ENCODE measurements at regions not wholly inside any gene's neighbourhood (a gene's known extent, or its start where the extent isn't known, plus 50 kb on each side); places are given as distances from the start of the nearest gene placed in this dataset.

GRCh38 chr2:215503381-215503780 lies 67.5 kb upstream of the FN1 start:
- H3F3A ChIP-seq (ENCODE audit: low read depth), result no peaks in the 10 kb centered on the region
- no peak for TF ChIP-seq EZH2phosphoT487 (IDR thresholded peaks at IDR 0.05; ENCODE audit: borderline replicate concordance)
- TF ChIP-seq, protein P1, sequence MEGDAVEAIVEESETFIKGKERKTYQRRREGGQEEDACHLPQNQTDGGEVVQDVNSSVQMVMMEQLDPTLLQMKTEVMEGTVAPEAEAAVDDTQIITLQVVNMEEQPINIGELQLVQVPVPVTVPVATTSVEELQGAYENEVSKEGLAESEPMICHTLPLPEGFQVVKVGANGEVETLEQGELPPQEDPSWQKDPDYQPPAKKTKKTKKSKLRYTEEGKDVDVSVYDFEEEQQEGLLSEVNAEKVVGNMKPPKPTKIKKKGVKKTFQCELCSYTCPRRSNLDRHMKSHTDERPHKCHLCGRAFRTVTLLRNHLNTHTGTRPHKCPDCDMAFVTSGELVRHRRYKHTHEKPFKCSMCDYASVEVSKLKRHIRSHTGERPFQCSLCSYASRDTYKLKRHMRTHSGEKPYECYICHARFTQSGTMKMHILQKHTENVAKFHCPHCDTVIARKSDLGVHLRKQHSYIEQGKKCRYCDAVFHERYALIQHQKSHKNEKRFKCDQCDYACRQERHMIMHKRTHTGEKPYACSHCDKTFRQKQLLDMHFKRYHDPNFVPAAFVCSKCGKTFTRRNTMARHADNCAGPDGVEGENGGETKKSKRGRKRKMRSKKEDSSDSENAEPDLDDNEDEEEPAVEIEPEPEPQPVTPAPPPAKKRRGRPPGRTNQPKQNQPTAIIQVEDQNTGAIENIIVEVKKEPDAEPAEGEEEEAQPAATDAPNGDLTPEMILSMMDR (conservative IDR thresholded peaks at IDR 0.05; ENCODE audit: low read length), result no peak
- no peaks in the 10 kb centered on the region for H3K27me3 ChIP-seq (ENCODE audit: insufficient read depth, low read length, poor library complexity, severe bottlenecking)
- H3K4me1 ChIP-seq (ENCODE audit: insufficient read depth, low read length, poor library complexity, severe bottlenecking), result no peaks in the 10 kb centered on the region
- no peaks in the 10 kb centered on the region for H3K9me2 ChIP-seq (replicated peaks; ENCODE audit: low read depth, low read length)
- no peaks in the 10 kb centered on the region for H3K9me3 ChIP-seq (ENCODE audit: insufficient read depth, low read depth, low read length)
- H3K36me3 ChIP-seq (ENCODE audit: insufficient read depth, low read length), result no peaks in the 10 kb centered on the region
- H4K20me1 ChIP-seq (ENCODE audit: insufficient read depth, low read length, poor library complexity, severe bottlenecking), result no peaks in the 10 kb centered on the region
- H3K4me2 ChIP-seq (ENCODE audit: low read depth, low read length, poor library complexity, severe bottlenecking), result no peak overlapping the region
- no peaks in the 10 kb centered on the region for H3K79me2 ChIP-seq (ENCODE audit: insufficient read depth, low read length)
- H3K4me3 ChIP-seq (ENCODE audit: low read length, poor library complexity, severe bottlenecking), result no peak overlapping the region
- no peak overlapping the region for H2AFZ ChIP-seq (ENCODE audit: low read length)
- no peak overlapping the region for H3K9ac ChIP-seq (ENCODE audit: low read depth, low read length, poor library complexity, severe bottlenecking)

DNA sequence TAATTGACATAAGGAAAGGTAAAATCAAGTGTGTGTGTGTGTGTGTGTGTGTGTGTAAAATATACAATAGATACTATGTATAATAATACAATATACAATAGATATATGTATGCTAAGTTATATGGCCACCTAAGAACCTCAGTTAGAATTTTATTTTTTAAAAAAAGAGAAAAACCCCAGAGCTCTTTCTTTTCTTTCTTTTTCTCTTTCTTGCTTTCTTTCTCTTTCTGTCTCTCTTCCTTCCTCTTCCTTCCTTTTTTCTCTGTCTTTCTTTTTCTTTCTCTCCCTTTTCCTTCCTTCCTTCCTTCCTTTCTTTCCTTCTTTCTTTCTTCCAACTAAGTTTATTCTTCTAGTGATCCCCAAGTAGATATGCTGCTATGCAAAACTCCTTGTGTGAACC lies 64.6 kb upstream of the FN1 start:
- Histone ChIP-seq H3F3A (ENCODE audit: low read depth) (no peaks in the 10 kb centered on the region), H3K9me3 (ENCODE audit: insufficient read depth, low read depth, low read length) (no peaks in the 10 kb centered on the region), H3K9me2 (replicated peaks; ENCODE audit: low read depth, low read length) (no peaks in the 10 kb centered on the region), H3K27me3 (ENCODE audit: insufficient read depth, low read length, poor library complexity, severe bottlenecking) (no peaks in the 10 kb centered on the region), H3K36me3 (ENCODE audit: insufficient read depth, low read length) (no peaks in the 10 kb centered on the region), H3K4me1 (ENCODE audit: insufficient read depth, low read length, poor library complexity, severe bottlenecking) (no peaks in the 10 kb centered on the region), H2AFZ (ENCODE audit: low read length) (no peak overlapping the region), H4K20me1 (ENCODE audit: insufficient read depth, low read length, poor library complexity, severe bottlenecking) (no peaks in the 10 kb centered on the region), H3K9ac (ENCODE audit: low read depth, low read length, poor library complexity, severe bottlenecking) (no peak overlapping the region), H3K79me2 (ENCODE audit: insufficient read depth, low read length) (no peaks in the 10 kb centered on the region), H3K4me2 (ENCODE audit: low read depth, low read length, poor library complexity, severe bottlenecking) (no peak overlapping the region), H3K4me3 (ENCODE audit: low read length, poor library complexity, severe bottlenecking) (no peak overlapping the region)
- TF ChIP-seq, protein P1 (conservative IDR thresholded peaks at IDR 0.05; ENCODE audit: low read length), result no peak
- TF ChIP-seq EZH2phosphoT487 (IDR thresholded peaks at IDR 0.05; ENCODE audit: borderline replicate concordance), result no peak

GRCh38 chr2:215499331-215499730 lies 63.5 kb upstream of the FN1 start:
- no peak overlapping the region for H3K4me2 ChIP-seq (ENCODE audit: low read depth, low read length, poor library complexity, severe bottlenecking)
- H3K27me3 ChIP-seq (ENCODE audit: insufficient read depth, low read length, poor library complexity, severe bottlenecking), result no peaks in the 10 kb centered on the region
- no peaks in the 10 kb centered on the region for H3K9me2 ChIP-seq (replicated peaks; ENCODE audit: low read depth, low read length)
- no peak overlapping the region for H3K4me3 ChIP-seq (ENCODE audit: low read length, poor library complexity, severe bottlenecking)
- no peaks in the 10 kb centered on the region for H3K4me1 ChIP-seq (ENCODE audit: insufficient read depth, low read length, poor library complexity, severe bottlenecking)
- H3K9ac ChIP-seq (ENCODE audit: low read depth, low read length, poor library complexity, severe bottlenecking), result no peak overlapping the region
- no peaks in the 10 kb centered on the region for H4K20me1 ChIP-seq (ENCODE audit: insufficient read depth, low read length, poor library complexity, severe bottlenecking)
- TF ChIP-seq, protein P1 (conservative IDR thresholded peaks at IDR 0.05; ENCODE audit: low read length), result no peak
- TF ChIP-seq EZH2phosphoT487 (IDR thresholded peaks at IDR 0.05; ENCODE audit: borderline replicate concordance), result no peak
- H2AFZ ChIP-seq (ENCODE audit: low read length), result no peak overlapping the region
- H3K9me3 ChIP-seq (ENCODE audit: insufficient read depth, low read depth, low read length), result no peaks in the 10 kb centered on the region
- no peaks in the 10 kb centered on the region for H3F3A ChIP-seq (ENCODE audit: low read depth)
- no peaks in the 10 kb centered on the region for H3K36me3 ChIP-seq (ENCODE audit: insufficient read depth, low read length)
- H3K79me2 ChIP-seq (ENCODE audit: insufficient read depth, low read length), result no peaks in the 10 kb centered on the region
